Astrocyte (in vitro differentiated cells and primary cell): ENCODE measurements at regions not wholly inside any gene's neighbourhood (a gene's known extent, or its start where the extent isn't known, plus 50 kb on each side); places are given as distances from the start of the nearest gene placed in this dataset.

Experiments used
- DNase-seq: peaks from one replicate; pipeline ENCODE4 v3.0.0-alpha.2; 2010; ENCODE audit warnings: low read depth
- FAIRE-seq: peaks from 2 replicates; lab custom pipeline; 2011; peaks lifted over from hg19 to GRCh38; lab: Jason Lieb, UNC
- H2AFZ ChIP-seq: 2 replicates; pipeline ENCODE4 v1.6.0; 2012; ENCODE audit warnings: low read depth, low read length, inconsistent platforms
- H3K27ac ChIP-seq: 2 replicates; pipeline ENCODE4 v1.5.1; 2011; ENCODE audit warnings: low read depth, low read length, inconsistent platforms
- H3K27me3 ChIP-seq: 2 replicates; pipeline ENCODE4 v1.6.0; 2011; ENCODE audit warnings: low read length, inconsistent platforms; ENCODE audit not compliant: insufficient read depth
- H3K36me3 ChIP-seq: 2 replicates; pipeline ENCODE4 v1.5.1; 2011; ENCODE audit warnings: low read length, inconsistent platforms; ENCODE audit not compliant: insufficient read depth
- H3K4me1 ChIP-seq: 2 replicates; pipeline ENCODE4 v1.5.1; 2011; ENCODE audit warnings: low read length, inconsistent platforms; ENCODE audit not compliant: insufficient read depth
- H3K4me2 ChIP-seq: 2 replicates; pipeline ENCODE4 v1.6.0; 2012; ENCODE audit warnings: low read length, inconsistent platforms
- H3K4me3 ChIP-seq: 2 replicates; pipeline ENCODE4 v1.5.1; 2011; ENCODE audit warnings: low read depth, mild to moderate bottlenecking, low read length, inconsistent platforms; ENCODE audit not compliant: insufficient read depth
- H3K79me2 ChIP-seq: 2 replicates; pipeline ENCODE4 v1.6.0; 2012; ENCODE audit warnings: mild to moderate bottlenecking, low read length, inconsistent platforms; ENCODE audit not compliant: insufficient read depth
- H3K9ac ChIP-seq: 2 replicates; pipeline ENCODE4 v1.6.0; 2012; ENCODE audit warnings: mild to moderate bottlenecking, low read length, inconsistent platforms
- H3K9me3 ChIP-seq: 2 replicates; pipeline ENCODE4 v1.5.1; 2012; ENCODE audit warnings: low read depth, mild to moderate bottlenecking, low read length, inconsistent platforms; ENCODE audit not compliant: insufficient read depth
- H4K20me1 ChIP-seq: 2 replicates; pipeline ENCODE4 v1.6.0; 2012; ENCODE audit warnings: low read length, inconsistent platforms; ENCODE audit not compliant: insufficient read depth
- H3K27ac Mint-ChIP-seq: one replicate; pipeline ENCODE4 v1.8.0; 2021; ENCODE audit warnings: mild to moderate bottlenecking, mixed read lengths; ENCODE audit not compliant: unreplicated experiment
- H3K27me3 Mint-ChIP-seq: one replicate; pipeline ENCODE4 v1.8.0; 2021; ENCODE audit warnings: low read depth, mixed read lengths; ENCODE audit not compliant: unreplicated experiment
- H3K36me3 Mint-ChIP-seq: one replicate; pipeline ENCODE4 v1.8.0; 2021; ENCODE audit warnings: low read depth, mixed read lengths; ENCODE audit not compliant: unreplicated experiment
- H3K4me1 Mint-ChIP-seq: one replicate; pipeline ENCODE4 v1.8.0; 2021; ENCODE audit warnings: low read depth, mixed read lengths; ENCODE audit not compliant: unreplicated experiment
- H3K4me3 Mint-ChIP-seq: one replicate; pipeline ENCODE4 v1.8.0; 2021; ENCODE audit warnings: mild to moderate bottlenecking, moderate library complexity, mixed read lengths; ENCODE audit not compliant: unreplicated experiment
- H3K9me3 Mint-ChIP-seq: one replicate; pipeline ENCODE4 v1.8.0; 2021; ENCODE audit warnings: mild to moderate bottlenecking, mixed read lengths; ENCODE audit not compliant: unreplicated experiment
- CTCF ChIP-seq: IDR thresholded peaks from 2 replicates; pipeline ENCODE4 v1.5.1; 2011; ENCODE audit warnings: low read depth, mild to moderate bottlenecking, inconsistent platforms, low read length, moderate library complexity; ENCODE audit not compliant: insufficient read depth
- EZH2 ChIP-seq: IDR thresholded peaks from 2 replicates; pipeline ENCODE4 v1.6.1; 2012; ENCODE audit warnings: mild to moderate bottlenecking, low read length, inconsistent platforms; ENCODE audit not compliant: insufficient read depth

GRCh38 chr11:96978751-96979150 lies 588.9 kb downstream of the JRKL start:
- H3K36me3 Mint-ChIP-seq = no peaks in the 10 kb centered on the region
- no peaks in the 10 kb centered on the region for H3K27me3 ChIP-seq
- H3K9me3 Mint-ChIP-seq = no peaks in the 10 kb centered on the region
- H3K4me3 ChIP-seq = no peak overlapping the region
- no peak overlapping the region for H3K27ac Mint-ChIP-seq
- no peak for DNase-seq
- H4K20me1 ChIP-seq = no peaks in the 10 kb centered on the region
- H3K27me3 Mint-ChIP-seq = no peaks in the 10 kb centered on the region
- H2AFZ ChIP-seq = no peak overlapping the region
- FAIRE-seq = no peak
- H3K9ac ChIP-seq = no peak overlapping the region
- H3K4me2 ChIP-seq = no peak overlapping the region
- H3K36me3 ChIP-seq = no peaks in the 10 kb centered on the region
- H3K9me3 ChIP-seq = no peaks in the 10 kb centered on the region
- no peaks in the 10 kb centered on the region for H3K79me2 ChIP-seq
- H3K4me3 Mint-ChIP-seq = no peak overlapping the region
- no peak overlapping the region for H3K27ac ChIP-seq
- TF ChIP-seq EZH2 (no peak), CTCF (no peak)
- peaks cover 3% of the 10 kb centered on the region for H3K4me1 Mint-ChIP-seq
- H3K4me1 ChIP-seq = no peaks in the 10 kb centered on the region

- Histone ChIP-seq H3K9me3 (no peaks in the 10 kb centered on the region), H2AFZ (no peak overlapping the region), H3K27ac (no peak overlapping the region), H3K36me3 (no peaks in the 10 kb centered on the region), H3K9ac (no peak overlapping the region), H4K20me1 (no peaks in the 10 kb centered on the region), H3K79me2 (no peaks in the 10 kb centered on the region), H3K4me2 (no peak overlapping the region), H3K4me3 (no peak overlapping the region), H3K27me3 (no peaks in the 10 kb centered on the region), H3K4me1 (no peaks in the 10 kb centered on the region)
- Mint-ChIP-seq H3K27ac (no peak overlapping the region), H3K4me1 (no peaks in the 10 kb centered on the region), H3K36me3 (no peaks in the 10 kb centered on the region), H3K9me3 (no peaks in the 10 kb centered on the region), H3K27me3 (no peaks in the 10 kb centered on the region), H3K4me3 (no peak overlapping the region)
- DNase-seq (no peak), FAIRE-seq (no peak)
- no peak for TF ChIP-seq CTCF
- no peak for TF ChIP-seq EZH2
Measured at GRCh38 chr11:96986516-96986915, 596.7 kb downstream of the JRKL start.

GRCh38 chr11:96990914-96991313 lies 601.1 kb downstream of the JRKL start:
- Mint-ChIP-seq H3K9me3 (no peaks in the 10 kb centered on the region), H3K27me3 (no peaks in the 10 kb centered on the region), H3K4me3 (no peak overlapping the region), H3K27ac (no peak overlapping the region), H3K4me1 (no peaks in the 10 kb centered on the region), H3K36me3 (no peaks in the 10 kb centered on the region)
- DNase-seq = no peak
- no peaks in the 10 kb centered on the region for H3K4me1 ChIP-seq
- H2AFZ ChIP-seq = no peak overlapping the region
- no peak for FAIRE-seq
- H3K9ac ChIP-seq = no peak overlapping the region
- no peak overlapping the region for H3K4me2 ChIP-seq
- H3K36me3 ChIP-seq = no peaks in the 10 kb centered on the region
- H3K79me2 ChIP-seq = no peaks in the 10 kb centered on the region
- no peaks in the 10 kb centered on the region for H3K27me3 ChIP-seq
- H3K9me3 ChIP-seq = no peaks in the 10 kb centered on the region
- TF ChIP-seq CTCF = no peak
- no peak for TF ChIP-seq EZH2
- no peak overlapping the region for H3K27ac ChIP-seq
- no peaks in the 10 kb centered on the region for H4K20me1 ChIP-seq
- H3K4me3 ChIP-seq = no peak overlapping the region
